K562 (cell line): ENCODE measurements at regions not wholly inside any gene's neighbourhood (a gene's known extent, or its start where the extent isn't known, plus 50 kb on each side); places are given as distances from the start of the nearest gene placed in this dataset.

Experiments used
- ATAC-seq: fragments of 200-7000 bp; cut with Tn5 transposase; 3 replicates; pipeline ENCODE4 v1.9.1; 2020; ENCODE audit warnings: moderate library complexity
- BruUV-seq: library from RNA; stranded (reverse); fragments of 400-500 nt; replicated peaks from 2 replicates; lab custom pipeline; 2021; lab: Mats Ljungman, UMichigan
- CTCF ChIA-PET: fragments of 300-600 bp; formaldehyde crosslinking; extraction: SDS; loops from one replicate; lab custom pipeline; 2021; ENCODE audit warnings: low intra/inter-chr PET ratio; lab: Yijun Ruan, JAX
- POLR2A ChIA-PET: fragments of 300-600, 350-650 bp; sonication (Branson Sonifier 250); formaldehyde crosslinking; extraction: SDS; loops from one replicate; lab custom pipeline; 2021; ENCODE audit warnings: antibody characterized with exemption, inconsistent platforms; lab: Yijun Ruan, JAX
- DNase-seq, 4 experiments: peaks; one replicate each; pipeline versions ENCODE4 v3.0.0 to v3.0.0-alpha.2; 2011 to 2018; ENCODE audit warnings: low spot score in 3 of 4, mixed read lengths in 3 of 4; ENCODE audit errors: extremely low read depth in 1 of 4
- FAIRE-seq: peaks from 2 replicates; lab custom pipeline; 2011; peaks lifted over from hg19 to GRCh38; lab: Jason Lieb, UNC
- H2AFZ ChIP-seq: 2 replicates; pipeline ENCODE4 v1.6.0; 2011; ENCODE audit warnings: low read depth, low read length, control low read depth, inconsistent platforms
- H3K27ac ChIP-seq: fragments of 200-600 bp; 3 replicates; pipeline ENCODE4 v1.8.0; 2011; ENCODE audit warnings: low read depth, mild to moderate bottlenecking, control low read depth, inconsistent platforms, low read length, moderate library complexity, mixed read lengths; ENCODE audit errors: extremely low read depth
- H3K27me3 ChIP-seq, 2 experiments: fragments of 300-600 bp in 1 of 2; 2 replicates in 1 of 2; 3 replicates in 1 of 2; pipeline versions ENCODE4 v1.6.0 to v1.8.0; 2011; ENCODE audit warnings: inconsistent platforms in 2 of 2, low read length in 2 of 2, mild to moderate bottlenecking in 1 of 2, mixed read lengths in 1 of 2, moderate library complexity in 1 of 2; ENCODE audit not compliant: control insufficient read depth in 2 of 2, insufficient read depth in 2 of 2
- H3K36me3 ChIP-seq: fragments of 300-600 bp; 3 replicates; pipeline ENCODE4 v1.8.0; 2011; ENCODE audit warnings: mild to moderate bottlenecking, low read length, inconsistent platforms; ENCODE audit not compliant: control insufficient read depth, insufficient read depth
- H3K4me1 ChIP-seq, 2 experiments: fragments of 200-600 bp in 1 of 2; replicated peaks in 1 of 2; 2 replicates in 1 of 2; 3 replicates in 1 of 2; pipeline versions ENCODE4 v1.5.1 to v1.8.0; 2011; ENCODE audit warnings: inconsistent platforms in 2 of 2, low read length in 2 of 2, mild to moderate bottlenecking in 1 of 2, mixed read lengths in 1 of 2, moderate library complexity in 1 of 2; ENCODE audit not compliant: control insufficient read depth in 2 of 2, insufficient read depth in 2 of 2
- H3K4me2 ChIP-seq: 2 replicates; pipeline ENCODE4 v1.6.1; 2011; ENCODE audit warnings: low read length, control low read depth, inconsistent platforms, mixed read lengths; ENCODE audit not compliant: insufficient read depth
- H3K4me3 ChIP-seq: fragments of 200-600 bp; sonication (generic), shearing (Covaris generic); 2 replicates; pipeline ENCODE4 v1.5.1; 2016; ENCODE audit warnings: control low read depth, inconsistent platforms
- H3K79me2 ChIP-seq: fragments of 200-600 bp; 3 replicates; pipeline ENCODE4 v1.8.0; 2011; ENCODE audit warnings: low read length, inconsistent platforms; ENCODE audit not compliant: control insufficient read depth, insufficient read depth
- H3K9ac ChIP-seq, 2 experiments: 2 replicates each; pipeline versions ENCODE4 v1.6.0 to v1.6.1; 2011; ENCODE audit warnings: low read depth in 2 of 2, low read length in 2 of 2, control low read depth in 1 of 2, inconsistent platforms in 1 of 2, mild to moderate bottlenecking in 1 of 2, mixed read lengths in 1 of 2; ENCODE audit not compliant: insufficient read depth in 1 of 2
- H3K9me1 ChIP-seq: one replicate; pipeline ENCODE4 v1.6.0; 2011; ENCODE audit warnings: inconsistent platforms, mild to moderate bottlenecking, low read length, moderate library complexity; ENCODE audit not compliant: control insufficient read depth, insufficient read depth
- H3K9me3 ChIP-seq: replicated peaks from 2 replicates; pipeline ENCODE4 v1.5.1; 2011; ENCODE audit warnings: low read depth, low read length, inconsistent platforms; ENCODE audit not compliant: control insufficient read depth, insufficient read depth
- H4K20me1 ChIP-seq: replicated peaks from 2 replicates; pipeline ENCODE4 v1.6.1; 2011; ENCODE audit warnings: low read length, inconsistent platforms, mixed read lengths; ENCODE audit not compliant: control insufficient read depth, insufficient read depth
- HLTF ChIP-seq: fragments of 450-650 bp; IDR thresholded peaks from 2 replicates; pipeline ENCODE4 v1.6.1; 2016
- IFI16 ChIP-seq: fragments of 250-450 bp; sonication (Bioruptor Pico); IDR thresholded peaks from 2 replicates; pipeline ENCODE4 v2.1.2; 2022; ENCODE audit warnings: mild to moderate bottlenecking, inconsistent platforms
- XRCC5 ChIP-seq: fragments of 200-400 bp; formaldehyde crosslinking; IDR thresholded peaks from 2 replicates; pipeline ENCODE4 v1.6.1; 2017; ENCODE audit warnings: low read depth, mild to moderate bottlenecking, low read length
- ZNF124 ChIP-seq: sonication (generic); formaldehyde crosslinking; IDR thresholded peaks from 2 replicates; pipeline ENCODE4 v1.8.1; 2022; ENCODE audit warnings: missing genetic modification reagents
- WGBS: fragments of 100-300 bp; shearing (Covaris generic); methylation state at CpG from one replicate; pipeline ENCODE4 v1.1.6; 2016; ENCODE audit warnings: low coverage, mixed read lengths; ENCODE audit not compliant: insufficient coverage; ENCODE audit errors: missing lambda C conversion rate; 5-methylcytosine and 5-hydroxymethylcytosine counted together
- in situ Hi-C: fragments of 300-500 bp; cut with MboI; formaldehyde crosslinking; loops from 4 replicates; pipeline ENCODE4 v1.15.0; 2018; ENCODE audit warnings: inconsistent platforms, mixed read lengths
- intact Hi-C: fragments of 100-400 bp; cut with micrococcal nuclease; formaldehyde crosslinking; loops from 2 replicates; pipeline ENCODE4 v1.14.2; 2022
- TF ChIP-seq, protein P1 (sequence below): fragments of 450-650 bp; IDR thresholded peaks from 2 replicates; pipeline ENCODE4 v1.6.1; 2016; ENCODE audit warnings: borderline replicate concordance

DNA sequence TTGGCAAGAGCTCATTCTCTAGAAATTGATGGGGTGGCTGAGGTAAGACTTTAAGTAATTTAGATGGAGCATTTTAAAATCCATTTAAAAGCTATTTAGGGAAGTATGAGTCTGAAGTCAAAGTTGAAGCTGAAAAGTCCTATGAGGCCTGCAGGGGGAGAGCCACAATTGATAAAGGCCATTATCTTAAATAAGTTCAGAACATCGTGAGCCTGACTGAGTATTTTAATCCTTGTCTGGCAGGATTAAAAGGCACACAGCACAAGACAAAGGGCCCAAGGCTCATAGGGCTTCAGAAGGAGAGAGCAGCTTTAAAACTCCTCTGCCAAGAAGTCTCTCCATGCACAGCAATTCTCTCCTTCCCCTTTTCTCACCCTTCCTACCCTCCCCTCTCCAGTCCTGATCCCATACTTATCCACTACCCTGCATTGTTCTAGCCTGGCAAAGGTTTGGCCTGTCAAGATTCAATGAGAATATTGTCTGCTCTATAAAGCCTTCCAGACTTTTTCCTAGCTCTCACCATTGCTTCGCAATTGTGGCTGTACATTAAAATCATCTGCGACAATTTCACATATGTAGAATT lies 1312.9 kb downstream of the FAM181B start:
- in situ Hi-C loops, result no loop called here

DNA sequence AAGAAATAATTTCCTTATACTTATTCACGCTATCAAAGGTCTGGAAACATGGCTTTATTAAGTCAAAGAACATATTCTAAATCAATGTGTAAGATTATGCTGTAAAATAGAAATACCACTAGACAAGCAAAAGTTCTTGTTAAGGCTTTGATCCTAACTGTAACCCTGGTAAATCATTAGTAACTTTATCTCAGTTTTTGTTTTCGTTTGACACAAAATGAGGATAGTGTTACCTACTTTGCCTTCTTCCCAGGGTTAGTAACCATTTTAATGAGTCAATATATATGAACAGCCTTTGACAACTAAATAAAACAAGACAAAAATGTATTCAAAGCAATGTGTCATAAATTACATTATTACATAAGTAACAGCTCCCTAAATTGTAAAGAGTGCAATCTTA lies 1336.3 kb downstream of the FAM181B start:
- no peaks in the 10 kb centered on the region for H3K36me3 ChIP-seq
- no peak overlapping the region for H3K4me3 ChIP-seq
- no peak overlapping the region for H3K4me2 ChIP-seq
- ATAC-seq (no peak), FAIRE-seq (no peak), DNase-seq (no peak)
- H3K27me3 ChIP-seq, result no peaks in the 10 kb centered on the region
- POLR2A ChIA-PET, result no interaction called here
- no peak overlapping the region for H3K9ac ChIP-seq
- no peaks in the 10 kb centered on the region for H4K20me1 ChIP-seq
- intact Hi-C loops, result no loop called here
- H3K4me1 ChIP-seq, result no peaks in the 10 kb centered on the region
- in situ Hi-C loops, result no loop called here
- 2% methylated on average over 2 of the region's 2 CpGs for WGBS
- H3K9me3 ChIP-seq, result peaks cover 2% of the 10 kb centered on the region; the same call in 1 of the 2 replicates
- no peaks in the 10 kb centered on the region for H3K79me2 ChIP-seq
- no peak overlapping the region for H3K27ac ChIP-seq
- H2AFZ ChIP-seq, result no peak overlapping the region
- no peaks in the 10 kb centered on the region for H3K9me1 ChIP-seq
- BruUV-seq, result no TSS peak
- CTCF ChIA-PET, result no interaction called here
- no peak for TF ChIP-seq ZNF124 (CRISPR knock-in tag)
- TF ChIP-seq HLTF, result no peak

More for the DNA sequence above, 1312.9 kb downstream of the FAM181B start:
- Histone ChIP-seq H3K36me3 (no peaks in the 10 kb centered on the region), H3K9me1 (no peaks in the 10 kb centered on the region), H4K20me1 (no peaks in the 10 kb centered on the region), H3K27me3 (no peaks in the 10 kb centered on the region), H3K4me2 (no peak overlapping the region), H3K4me3 (no peak overlapping the region), H3K4me1 (no peaks in the 10 kb centered on the region), H2AFZ (no peak overlapping the region), H3K27ac (no peak overlapping the region), H3K79me2 (no peaks in the 10 kb centered on the region), H3K9ac (no peak overlapping the region), H3K9me3 (no peaks in the 10 kb centered on the region)
- ChIA-PET POLR2A (no interaction called here), CTCF (no interaction called here)
- no peak for ATAC-seq
- intact Hi-C loops, result no loop called here
- FAIRE-seq, result no peak
- no peak for DNase-seq
- BruUV-seq, result no TSS peak
- WGBS, result 3% methylated on average over 3 of the region's 3 CpGs
- TF ChIP-seq XRCC5 (no peak), IFI16 (no peak)
- TF ChIP-seq, protein P1, sequence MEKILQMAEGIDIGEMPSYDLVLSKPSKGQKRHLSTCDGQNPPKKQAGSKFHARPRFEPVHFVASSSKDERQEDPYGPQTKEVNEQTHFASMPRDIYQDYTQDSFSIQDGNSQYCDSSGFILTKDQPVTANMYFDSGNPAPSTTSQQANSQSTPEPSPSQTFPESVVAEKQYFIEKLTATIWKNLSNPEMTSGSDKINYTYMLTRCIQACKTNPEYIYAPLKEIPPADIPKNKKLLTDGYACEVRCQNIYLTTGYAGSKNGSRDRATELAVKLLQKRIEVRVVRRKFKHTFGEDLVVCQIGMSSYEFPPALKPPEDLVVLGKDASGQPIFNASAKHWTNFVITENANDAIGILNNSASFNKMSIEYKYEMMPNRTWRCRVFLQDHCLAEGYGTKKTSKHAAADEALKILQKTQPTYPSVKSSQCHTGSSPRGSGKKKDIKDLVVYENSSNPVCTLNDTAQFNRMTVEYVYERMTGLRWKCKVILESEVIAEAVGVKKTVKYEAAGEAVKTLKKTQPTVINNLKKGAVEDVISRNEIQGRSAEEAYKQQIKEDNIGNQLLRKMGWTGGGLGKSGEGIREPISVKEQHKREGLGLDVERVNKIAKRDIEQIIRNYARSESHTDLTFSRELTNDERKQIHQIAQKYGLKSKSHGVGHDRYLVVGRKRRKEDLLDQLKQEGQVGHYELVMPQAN, result no peak
